Gastroesophageal sphincter (tissue), 3 donors: ENCODE measurements at regions not wholly inside any gene's neighbourhood (a gene's known extent, or its start where the extent isn't known, plus 50 kb on each side); places are given as distances from the start of the nearest gene placed in this dataset.

ENCODE experiments used
- EP300 ChIP-seq: sonication (generic); formaldehyde crosslinking; IDR thresholded peaks from one replicate; pipeline ENCODE4 v1.6.1; 2017; ENCODE audit warnings: antibody characterized with exemption, mild to moderate bottlenecking
- POLR2A ChIP-seq, 2 donors: fragments of 450-650 bp; IDR thresholded peaks; one replicate each; pipeline ENCODE4 v1.6.1; 2017; ENCODE audit warnings: antibody characterized with exemption in 2 of 2, mild to moderate bottlenecking in 2 of 2, moderate library complexity in 1 of 2
- TF ChIP-seq, protein P1 (sequence below), 4 experiments: fragments of 200-600 bp in 2 of 4; fragments of 450-650 bp in 2 of 4; sonication (generic) in 1 of 4; IDR thresholded peaks; one replicate each; pipeline ENCODE4 v1.5.1; 2017 to 2019; ENCODE audit warnings: antibody characterized with exemption in 4 of 4, mild to moderate bottlenecking in 2 of 4, moderate library complexity in 2 of 4

GRCh38 chr11:110802162-110802561 is 89.9 kb upstream of the ARHGAP20 start:
- TF ChIP-seq EP300 (no peak), POLR2A (IDR thresholded peaks at IDR 0.05) (no peak)
- TF ChIP-seq, protein P1, sequence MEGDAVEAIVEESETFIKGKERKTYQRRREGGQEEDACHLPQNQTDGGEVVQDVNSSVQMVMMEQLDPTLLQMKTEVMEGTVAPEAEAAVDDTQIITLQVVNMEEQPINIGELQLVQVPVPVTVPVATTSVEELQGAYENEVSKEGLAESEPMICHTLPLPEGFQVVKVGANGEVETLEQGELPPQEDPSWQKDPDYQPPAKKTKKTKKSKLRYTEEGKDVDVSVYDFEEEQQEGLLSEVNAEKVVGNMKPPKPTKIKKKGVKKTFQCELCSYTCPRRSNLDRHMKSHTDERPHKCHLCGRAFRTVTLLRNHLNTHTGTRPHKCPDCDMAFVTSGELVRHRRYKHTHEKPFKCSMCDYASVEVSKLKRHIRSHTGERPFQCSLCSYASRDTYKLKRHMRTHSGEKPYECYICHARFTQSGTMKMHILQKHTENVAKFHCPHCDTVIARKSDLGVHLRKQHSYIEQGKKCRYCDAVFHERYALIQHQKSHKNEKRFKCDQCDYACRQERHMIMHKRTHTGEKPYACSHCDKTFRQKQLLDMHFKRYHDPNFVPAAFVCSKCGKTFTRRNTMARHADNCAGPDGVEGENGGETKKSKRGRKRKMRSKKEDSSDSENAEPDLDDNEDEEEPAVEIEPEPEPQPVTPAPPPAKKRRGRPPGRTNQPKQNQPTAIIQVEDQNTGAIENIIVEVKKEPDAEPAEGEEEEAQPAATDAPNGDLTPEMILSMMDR (IDR thresholded peaks at IDR 0.05), result no peak
